Right atrium auricular region (tissue), 2 donors: ENCODE measurements at regions not wholly inside any gene's neighbourhood (a gene's known extent, or its start where the extent isn't known, plus 50 kb on each side); places are given as distances from the start of the nearest gene placed in this dataset.

Source experiments
- DNase-seq: peaks from one replicate; pipeline ENCODE4 v3.0.0-alpha.2; 2019; ENCODE audit warnings: low spot score
- H3K27ac ChIP-seq, 2 donors: fragments of 200-600 bp; sonication (generic); 1 replicate in 1 of 2; 2 replicates in 1 of 2; pipeline ENCODE4 v1.5.1; 2016 to 2019
- H3K27me3 ChIP-seq, 2 donors: fragments of 200-600 bp; sonication (generic); one replicate each; pipeline versions ENCODE4 v1.5.1 to v1.6.0; 2017 to 2019
- H3K36me3 ChIP-seq: fragments of 200-600 bp; sonication (generic); one replicate; pipeline ENCODE4 v1.5.1; 2016
- H3K4me1 ChIP-seq, 2 donors: fragments of 200-600 bp; sonication (generic); one replicate each; pipeline versions ENCODE4 v1.5.1 to v1.6.0; 2017 to 2019
- H3K4me3 ChIP-seq, 2 donors: fragments of 200-600 bp; sonication (generic); 1 replicate in 1 of 2; 2 replicates in 1 of 2; pipeline ENCODE4 v1.5.1; 2017 to 2019; ENCODE audit warnings: mild to moderate bottlenecking in 1 of 2, moderate library complexity in 1 of 2
- H3K9me3 ChIP-seq, 2 donors: fragments of 200-600 bp; sonication (generic); one replicate each; pipeline ENCODE4 v1.5.1; 2019
- CTCF ChIP-seq, 2 donors: fragments of 200-600 bp; sonication (generic); IDR thresholded peaks; one replicate each; pipeline ENCODE4 v1.5.1; 2019; ENCODE audit warnings: antibody characterized with exemption in 2 of 2

- Histone ChIP-seq H3K27ac (no peak overlapping the region), H3K4me1 (no peaks in the 10 kb centered on the region), H3K4me3 (no peak overlapping the region), H3K9me3 (peaks cover 6 to 13% of the 10 kb centered on the region in 2 donors), H3K27me3 (no peaks in the 10 kb centered on the region), H3K36me3 (no peaks in the 10 kb centered on the region)
- DNase-seq = no peak
- no peak for TF ChIP-seq CTCF (IDR thresholded peaks at IDR 0.05)
These were observed 505.6 kb downstream of the MAN2A1 start for GRCh38 chr5:110195288-110195687.

- no peaks in the 10 kb centered on the region for H3K4me1 ChIP-seq
- TF ChIP-seq CTCF (IDR thresholded peaks at IDR 0.05) = no peak
- H3K36me3 ChIP-seq = no peaks in the 10 kb centered on the region
- peaks cover 6 to 13% of the 10 kb centered on the region in 2 donors for H3K9me3 ChIP-seq
- H3K4me3 ChIP-seq = no peak overlapping the region
- DNase-seq = no peak
- H3K27me3 ChIP-seq = no peaks in the 10 kb centered on the region
- H3K27ac ChIP-seq = no peak overlapping the region
These were observed 512.1 kb downstream of the MAN2A1 start for GRCh38 chr5:110201791-110202190.

GRCh38 chr5:110203661-110204060 is 513.9 kb downstream of the MAN2A1 start:
- no peak overlapping the region for H3K27ac ChIP-seq
- peaks cover 6 to 13% of the 10 kb centered on the region in 2 donors for H3K9me3 ChIP-seq
- DNase-seq = no peak
- no peak for TF ChIP-seq CTCF (IDR thresholded peaks at IDR 0.05)
- H3K4me1 ChIP-seq = no peaks in the 10 kb centered on the region
- no peaks in the 10 kb centered on the region for H3K36me3 ChIP-seq
- H3K4me3 ChIP-seq = no peak overlapping the region
- H3K27me3 ChIP-seq = no peaks in the 10 kb centered on the region

- DNase-seq = no peak
- Histone ChIP-seq H3K36me3 (no peaks in the 10 kb centered on the region), H3K4me1 (no peaks in the 10 kb centered on the region), H3K27ac (no peak overlapping the region), H3K9me3 (no peaks in the 10 kb centered on the region), H3K4me3 (no peak overlapping the region), H3K27me3 (no peaks in the 10 kb centered on the region)
- TF ChIP-seq CTCF (IDR thresholded peaks at IDR 0.05) = no peak
These were observed 517.1 kb downstream of the TMEM232 start for GRCh38 chr5:110209401-110209800.

- TF ChIP-seq CTCF (IDR thresholded peaks at IDR 0.05) = no peak
These were observed 507.5 kb downstream of the TMEM232 start for GRCh38 chr5:110218981-110219380.

GRCh38 chr5:110219769-110220168 is 506.7 kb downstream of the TMEM232 start:
- H3K9me3 ChIP-seq = peaks cover 4 to 43% of the 10 kb centered on the region in 2 donors
- no peak for TF ChIP-seq CTCF (IDR thresholded peaks at IDR 0.05)
- H3K27me3 ChIP-seq = no peaks in the 10 kb centered on the region
- H3K36me3 ChIP-seq = no peaks in the 10 kb centered on the region
- no peak overlapping the region for H3K27ac ChIP-seq
- no peaks in the 10 kb centered on the region for H3K4me1 ChIP-seq
- no peak for DNase-seq
- H3K4me3 ChIP-seq = no peak overlapping the region

More at GRCh38 chr5:110218981-110219380, 507.5 kb downstream of the TMEM232 start:
- H3K27ac ChIP-seq = no peak overlapping the region
- H3K36me3 ChIP-seq = no peaks in the 10 kb centered on the region
- H3K9me3 ChIP-seq = peaks cover 4 to 35% of the 10 kb centered on the region in 2 donors
- H3K27me3 ChIP-seq = no peaks in the 10 kb centered on the region
- no peak overlapping the region for H3K4me3 ChIP-seq
- no peak for DNase-seq
- H3K4me1 ChIP-seq = no peaks in the 10 kb centered on the region
